Ishikawa (cell line): ENCODE measurements at regions not wholly inside any gene's neighbourhood (a gene's known extent, or its start where the extent isn't known, plus 50 kb on each side); places are given as distances from the start of the nearest gene placed in this dataset.

Source experiments
- CREB1 ChIP-seq: IDR thresholded peaks from 2 replicates; pipeline ENCODE4 v1.6.1; 2012; ENCODE audit warnings: low read depth
- RAD21 ChIP-seq: IDR thresholded peaks from 2 replicates; pipeline ENCODE4 v1.6.1; 2012; ENCODE audit warnings: low read depth

- TF ChIP-seq CREB1 (no peak), RAD21 (no peak)
Measured at GRCh38 chr3:197428117-197428801, 127.5 kb downstream of the BDH1 start.
